ENCODE measurements at regions not wholly inside any gene's neighbourhood (a gene's known extent, or its start where the extent isn't known, plus 50 kb on each side); places are given as distances from the start of the nearest gene placed in this dataset.
A peak's percentile ranks its signal among the peaks of the same experiment; 100 is the strongest.

- DNase-seq (ENCODE audit: extremely low read depth in 1 of 2, low read depth in 1 of 2), result no peak
Measured at GRCh38 chr6:110033101-110033500, 55.0 kb downstream of the GPR6 start.

GRCh38 chr6:110033749-110034666 lies 55.9 kb downstream of the GPR6 start:
- DNase-seq (ENCODE audit: extremely low read depth in 1 of 2, low read depth in 1 of 2), result no peak

GRCh38 chr6:110034667-110035036 lies 56.5 kb downstream of the GPR6 start:
- no peak for DNase-seq (ENCODE audit: extremely low read depth in 1 of 2, low read depth in 1 of 2)

GRCh38 chr6:110035321-110035720 lies 57.2 kb downstream of the GPR6 start:
- DNase-seq (ENCODE audit: extremely low read depth in 1 of 2, low read depth in 1 of 2), result no peak

- DNase-seq (ENCODE audit: extremely low read depth in 1 of 2, low read depth in 1 of 2), result no peak
Measured at GRCh38 chr6:110036408-110037302, 58.5 kb downstream of the GPR6 start.

- DNase-seq (ENCODE audit: extremely low read depth in 1 of 2, low read depth in 1 of 2), result no peak
Measured at GRCh38 chr6:110037726-110038295, 59.7 kb downstream of the GPR6 start.

GRCh38 chr6:110039364-110039980 lies 61.4 kb downstream of the GPR6 start:
- peak; percentile 59 to 70 for DNase-seq (ENCODE audit: extremely low read depth in 1 of 2, low read depth in 1 of 2)

GRCh38 chr6:110039981-110040383 lies 61.9 kb downstream of the GPR6 start:
- peak; percentile 11 to 16 for DNase-seq (ENCODE audit: extremely low read depth in 1 of 2, low read depth in 1 of 2)

GRCh38 chr6:110040716-110041115 lies 62.6 kb downstream of the GPR6 start:
- no peak for DNase-seq (ENCODE audit: extremely low read depth in 1 of 2, low read depth in 1 of 2)

- no peak for DNase-seq (ENCODE audit: extremely low read depth in 1 of 2, low read depth in 1 of 2)
Measured at GRCh38 chr6:110041126-110041525, 63.0 kb downstream of the GPR6 start.

GRCh38 chr6:110041830-110042229 lies 63.7 kb downstream of the GPR6 start:
- no peak for DNase-seq (ENCODE audit: extremely low read depth in 1 of 2, low read depth in 1 of 2)

GRCh38 chr6:110042670-110043296 lies 64.7 kb downstream of the GPR6 start:
- DNase-seq (ENCODE audit: extremely low read depth in 1 of 2, low read depth in 1 of 2), result no peak

GRCh38 chr6:110043366-110043994 lies 65.4 kb downstream of the GPR6 start:
- DNase-seq (ENCODE audit: extremely low read depth in 1 of 2, low read depth in 1 of 2), result no peak

GRCh38 chr6:110044096-110044495 lies 66.0 kb downstream of the GPR6 start:
- no peak for DNase-seq (ENCODE audit: extremely low read depth in 1 of 2, low read depth in 1 of 2)

GRCh38 chr6:110044622-110045021 lies 66.5 kb downstream of the GPR6 start:
- no peak for DNase-seq (ENCODE audit: extremely low read depth in 1 of 2, low read depth in 1 of 2)

GRCh38 chr6:110048221-110048875 lies 70.2 kb downstream of the GPR6 start:
- DNase-seq (ENCODE audit: extremely low read depth in 1 of 2, low read depth in 1 of 2), result no peak

GRCh38 chr6:110049696-110050439 lies 71.8 kb downstream of the GPR6 start:
- no peak for DNase-seq (ENCODE audit: extremely low read depth in 1 of 2, low read depth in 1 of 2)

Data from stimulated activated CD8-positive, alpha-beta memory T cell treated with anti-CD3 and anti-CD28 coated beads, Interleukin-7, amount 100 ng/mL, for 48 hours (primary cell).